NB4 (cell line): ENCODE measurements at regions not wholly inside any gene's neighbourhood (a gene's known extent, or its start where the extent isn't known, plus 50 kb on each side); places are given as distances from the start of the nearest gene placed in this dataset.

Experiments
- MAX ChIP-seq: IDR thresholded peaks from 2 replicates; pipeline ENCODE4 v1.6.1; 2011; ENCODE audit warnings: low read depth, low read length
- MYC ChIP-seq: IDR thresholded peaks from 2 replicates; pipeline ENCODE4 v1.6.1; 2011; ENCODE audit warnings: low read depth, low read length

GRCh38 chr20:10916312-10916711 is 242.5 kb upstream of the JAG1 start:
- no peak for TF ChIP-seq MAX
- no peak for TF ChIP-seq MYC
